Loucy (cell line): ENCODE measurements at regions not wholly inside any gene's neighbourhood (a gene's known extent, or its start where the extent isn't known, plus 50 kb on each side); places are given as distances from the start of the nearest gene placed in this dataset.

Experiments used
- H2AFZ ChIP-seq: fragments of 200-600 bp; sonication (generic); 2 replicates; pipeline ENCODE4 v1.6.0; 2016; ENCODE audit warnings: antibody characterized with exemption, mild to moderate bottlenecking, low read length, moderate library complexity
- H3F3A ChIP-seq: fragments of 200-600 bp; 2 replicates; pipeline ENCODE4 v1.6.0; 2016; ENCODE audit warnings: antibody characterized with exemption, low read depth, mild to moderate bottlenecking
- H3K27me3 ChIP-seq: fragments of 200-600 bp; sonication (generic); 2 replicates; pipeline ENCODE4 v1.6.1; 2014; ENCODE audit warnings: low read length, mild to moderate bottlenecking; ENCODE audit not compliant: insufficient read depth, poor library complexity, severe bottlenecking
- H3K36me3 ChIP-seq: fragments of 200-600 bp; sonication (generic); 2 replicates; pipeline ENCODE4 v1.6.1; 2016; ENCODE audit warnings: low read length; ENCODE audit not compliant: insufficient read depth
- H3K4me1 ChIP-seq: fragments of 200-600 bp; sonication (generic); 2 replicates; pipeline ENCODE4 v1.5.1; 2014; ENCODE audit warnings: low read length, mild to moderate bottlenecking; ENCODE audit not compliant: insufficient read depth, poor library complexity, severe bottlenecking
- H3K4me2 ChIP-seq: fragments of 200-600 bp; sonication (generic); 2 replicates; pipeline ENCODE4 v1.6.0; 2014; ENCODE audit warnings: antibody characterized with exemption, low read length, low read depth, mild to moderate bottlenecking; ENCODE audit not compliant: poor library complexity, severe bottlenecking
- H3K4me3 ChIP-seq: fragments of 200-600 bp; sonication (generic); 2 replicates; pipeline ENCODE4 v1.5.1; 2014; ENCODE audit warnings: low read length, mild to moderate bottlenecking, mixed read lengths; ENCODE audit not compliant: poor library complexity, severe bottlenecking
- H3K79me2 ChIP-seq: fragments of 200-600 bp; sonication (generic); 2 replicates; pipeline ENCODE4 v1.6.1; 2014; ENCODE audit warnings: low read length; ENCODE audit not compliant: insufficient read depth
- H3K9ac ChIP-seq: fragments of 200-600 bp; sonication (generic); 2 replicates; pipeline ENCODE4 v1.6.0; 2014; ENCODE audit warnings: mild to moderate bottlenecking, low read depth, low read length, moderate library complexity; ENCODE audit not compliant: poor library complexity, severe bottlenecking
- H3K9me2 ChIP-seq: fragments of 200-600 bp; sonication (generic); replicated peaks from 2 replicates; pipeline ENCODE4 v1.6.1; 2016; ENCODE audit warnings: low read depth, low read length, mixed read lengths
- H3K9me3 ChIP-seq: fragments of 200-600 bp; sonication (generic); 2 replicates; pipeline ENCODE4 v1.6.1; 2014; ENCODE audit warnings: mild to moderate bottlenecking, antibody characterized with exemption, low read length, low read depth; ENCODE audit not compliant: insufficient read depth
- H4K20me1 ChIP-seq: fragments of 200-600 bp; sonication (generic); 2 replicates; pipeline ENCODE4 v1.6.0; 2014; ENCODE audit warnings: antibody characterized with exemption, low read length, mild to moderate bottlenecking; ENCODE audit not compliant: insufficient read depth, poor library complexity, severe bottlenecking
- EZH2phosphoT487 ChIP-seq: fragments of 200-600 bp; IDR thresholded peaks from 2 replicates; pipeline ENCODE4 v1.6.1; 2018; ENCODE audit warnings: antibody characterized with exemption, mild to moderate bottlenecking, moderate library complexity, borderline replicate concordance
- TF ChIP-seq, protein P1 (sequence below): fragments of 200-600 bp; sonication (generic); conservative IDR thresholded peaks from 2 replicates; pipeline ENCODE4 v1.5.1; 2014; ENCODE audit warnings: mild to moderate bottlenecking, antibody characterized with exemption, low read length

DNA sequence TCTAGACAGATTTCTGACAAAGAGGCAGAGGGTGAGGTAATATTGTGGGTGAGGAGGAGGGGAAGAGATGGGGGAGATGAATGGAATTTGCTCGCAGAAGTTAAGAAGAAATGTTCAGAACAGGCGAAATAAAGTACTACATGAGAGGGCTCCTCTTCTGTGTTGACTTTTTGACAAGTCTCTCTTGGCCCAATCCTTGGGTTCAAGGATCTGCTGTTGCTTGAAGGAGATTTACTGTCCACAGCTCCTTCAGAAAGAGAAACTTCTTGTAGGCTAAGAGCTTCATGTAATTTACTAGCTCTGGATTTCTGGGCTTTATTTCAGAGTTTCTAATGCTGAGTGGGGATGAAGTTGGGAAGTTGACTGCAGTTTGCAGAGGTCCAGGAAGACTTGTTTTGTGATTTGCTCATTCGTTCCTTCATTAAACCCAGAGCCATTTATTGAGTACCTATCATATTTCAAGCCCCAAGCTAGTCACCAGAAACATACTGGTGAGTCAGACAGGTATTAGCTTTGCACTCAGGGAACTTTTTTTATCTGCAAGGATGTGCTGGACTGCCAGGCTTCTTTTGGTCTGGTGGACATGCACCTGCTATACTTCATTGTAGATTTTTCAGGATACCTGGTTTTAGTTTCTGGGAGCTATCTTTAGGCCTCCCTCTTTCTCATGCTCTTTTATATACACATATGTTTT, 402.9 kb upstream of the CLINT1 start:
- Histone ChIP-seq H3K36me3 (no peaks in the 10 kb centered on the region), H3K4me3 (no peak overlapping the region)

GRCh38 chr5:158256096-158256495, 397.2 kb upstream of the CLINT1 start:
- no peaks in the 10 kb centered on the region for H3K79me2 ChIP-seq
- H3K36me3 ChIP-seq, result no peaks in the 10 kb centered on the region
- TF ChIP-seq, protein P1, sequence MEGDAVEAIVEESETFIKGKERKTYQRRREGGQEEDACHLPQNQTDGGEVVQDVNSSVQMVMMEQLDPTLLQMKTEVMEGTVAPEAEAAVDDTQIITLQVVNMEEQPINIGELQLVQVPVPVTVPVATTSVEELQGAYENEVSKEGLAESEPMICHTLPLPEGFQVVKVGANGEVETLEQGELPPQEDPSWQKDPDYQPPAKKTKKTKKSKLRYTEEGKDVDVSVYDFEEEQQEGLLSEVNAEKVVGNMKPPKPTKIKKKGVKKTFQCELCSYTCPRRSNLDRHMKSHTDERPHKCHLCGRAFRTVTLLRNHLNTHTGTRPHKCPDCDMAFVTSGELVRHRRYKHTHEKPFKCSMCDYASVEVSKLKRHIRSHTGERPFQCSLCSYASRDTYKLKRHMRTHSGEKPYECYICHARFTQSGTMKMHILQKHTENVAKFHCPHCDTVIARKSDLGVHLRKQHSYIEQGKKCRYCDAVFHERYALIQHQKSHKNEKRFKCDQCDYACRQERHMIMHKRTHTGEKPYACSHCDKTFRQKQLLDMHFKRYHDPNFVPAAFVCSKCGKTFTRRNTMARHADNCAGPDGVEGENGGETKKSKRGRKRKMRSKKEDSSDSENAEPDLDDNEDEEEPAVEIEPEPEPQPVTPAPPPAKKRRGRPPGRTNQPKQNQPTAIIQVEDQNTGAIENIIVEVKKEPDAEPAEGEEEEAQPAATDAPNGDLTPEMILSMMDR, result no peak
- TF ChIP-seq EZH2phosphoT487, result no peak
- H3K9me3 ChIP-seq, result no peaks in the 10 kb centered on the region
- no peaks in the 10 kb centered on the region for H3F3A ChIP-seq
- H3K9ac ChIP-seq, result no peak overlapping the region
- H3K4me3 ChIP-seq, result no peak overlapping the region
- H4K20me1 ChIP-seq, result no peaks in the 10 kb centered on the region
- no peaks in the 10 kb centered on the region for H3K4me1 ChIP-seq
- no peak overlapping the region for H2AFZ ChIP-seq
- no peak overlapping the region for H3K4me2 ChIP-seq
- H3K9me2 ChIP-seq, result no peaks in the 10 kb centered on the region
- H3K27me3 ChIP-seq, result no peaks in the 10 kb centered on the region

More for the DNA sequence above, 402.9 kb upstream of the CLINT1 start:
- H2AFZ ChIP-seq, result no peak overlapping the region
- no peak overlapping the region for H3K9ac ChIP-seq
- H3K4me1 ChIP-seq, result no peaks in the 10 kb centered on the region
- no peaks in the 10 kb centered on the region for H4K20me1 ChIP-seq
- H3K79me2 ChIP-seq, result no peaks in the 10 kb centered on the region
- H3K27me3 ChIP-seq, result no peaks in the 10 kb centered on the region
- H3K9me3 ChIP-seq, result no peaks in the 10 kb centered on the region
- TF ChIP-seq, protein P1, result no peak
- no peak for TF ChIP-seq EZH2phosphoT487
- H3F3A ChIP-seq, result no peaks in the 10 kb centered on the region
- H3K4me2 ChIP-seq, result no peak overlapping the region
- no peaks in the 10 kb centered on the region for H3K9me2 ChIP-seq

- no peaks in the 10 kb centered on the region for H4K20me1 ChIP-seq
- no peak overlapping the region for H3K4me3 ChIP-seq
- H3K9me3 ChIP-seq, result no peaks in the 10 kb centered on the region
- no peaks in the 10 kb centered on the region for H3K36me3 ChIP-seq
- no peak overlapping the region for H3K4me2 ChIP-seq
- H3K9ac ChIP-seq, result no peak overlapping the region
- H3K9me2 ChIP-seq, result no peaks in the 10 kb centered on the region
- no peak overlapping the region for H2AFZ ChIP-seq
- H3F3A ChIP-seq, result no peaks in the 10 kb centered on the region
- no peaks in the 10 kb centered on the region for H3K27me3 ChIP-seq
- no peaks in the 10 kb centered on the region for H3K4me1 ChIP-seq
- no peak for TF ChIP-seq EZH2phosphoT487
- TF ChIP-seq, protein P1, result no peak
- H3K79me2 ChIP-seq, result no peaks in the 10 kb centered on the region
Measured at GRCh38 chr5:158255609-158256008, 396.7 kb upstream of the CLINT1 start.
